ENCODE measurements at regions not wholly inside any gene's neighbourhood (a gene's known extent, or its start where the extent isn't known, plus 50 kb on each side); places are given as distances from the start of the nearest gene placed in this dataset.

DNA sequence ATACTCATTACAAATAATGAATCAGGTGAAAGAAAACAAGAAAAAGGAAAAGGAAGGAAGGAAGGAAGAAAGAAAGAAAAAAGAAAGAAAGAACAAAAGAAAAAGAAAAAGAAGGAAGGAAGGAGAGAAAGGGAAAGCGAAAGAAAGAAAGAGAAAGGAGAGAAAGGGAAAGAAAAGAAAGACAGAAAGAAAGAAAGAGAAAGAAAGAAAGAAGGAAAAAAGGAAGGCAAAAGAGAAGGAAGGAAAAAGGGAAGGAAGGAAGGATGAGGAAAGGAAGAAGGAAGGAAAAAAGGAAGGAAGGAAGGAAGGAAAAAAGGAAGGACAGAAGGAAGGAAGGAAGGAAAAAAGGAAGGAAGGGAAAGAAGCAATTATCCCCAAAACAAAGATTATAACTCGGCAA, 1460.4 kb upstream of the PIK3C3 start:
- H4K20me1 ChIP-seq (ENCODE audit: insufficient read depth, low read length): no peaks in the 10 kb centered on the region
- no peaks in the 10 kb centered on the region for H3K9me2 ChIP-seq (ENCODE audit: low read depth, low read length)
- H3K9ac ChIP-seq (ENCODE audit: low read length): no peak overlapping the region
- no peaks in the 10 kb centered on the region for H3K27me3 ChIP-seq (ENCODE audit: insufficient read depth, low read length)
- no peak overlapping the region for H3K4me3 ChIP-seq (ENCODE audit: low read depth, low read length, poor library complexity, severe bottlenecking)
- no peak overlapping the region for H3K4me2 ChIP-seq (ENCODE audit: low read length)
- H3K79me2 ChIP-seq (ENCODE audit: insufficient read depth, low read length): no peaks in the 10 kb centered on the region
- no peak overlapping the region for H2AFZ ChIP-seq (ENCODE audit: low read length)
- TF ChIP-seq CTCF (IDR thresholded peaks at IDR 0.05; ENCODE audit: low read length): no peak
- TF ChIP-seq EZH2 (IDR thresholded peaks at IDR 0.05; ENCODE audit: borderline replicate concordance, low read length): no peak
- no peak overlapping the region for H3K27ac ChIP-seq (ENCODE audit: low read depth, low read length, poor library complexity, severe bottlenecking)
- H3K9me3 ChIP-seq (ENCODE audit: low read length): no peaks in the 10 kb centered on the region
- H3F3A ChIP-seq (ENCODE audit: insufficient read depth, low read length): no peaks in the 10 kb centered on the region
- no peaks in the 10 kb centered on the region for H3K4me1 ChIP-seq (ENCODE audit: insufficient read depth, low read length, severe bottlenecking)
- H3K36me3 ChIP-seq (ENCODE audit: insufficient read depth, low read length): no peaks in the 10 kb centered on the region

GRCh38 chr18:40493316-40493715, 1461.7 kb upstream of the PIK3C3 start:
- H3F3A ChIP-seq (ENCODE audit: insufficient read depth, low read length): no peaks in the 10 kb centered on the region
- no peak overlapping the region for H2AFZ ChIP-seq (ENCODE audit: low read length)

GRCh38 chr18:40489301-40489700, 1465.7 kb upstream of the PIK3C3 start:
- Histone ChIP-seq H3K4me2 (ENCODE audit: low read length) (no peak overlapping the region), H3K9me3 (ENCODE audit: low read length) (no peaks in the 10 kb centered on the region), H3K9ac (ENCODE audit: low read length) (no peak overlapping the region), H3K4me1 (ENCODE audit: insufficient read depth, low read length, severe bottlenecking) (no peaks in the 10 kb centered on the region), H3K27me3 (ENCODE audit: insufficient read depth, low read length) (no peaks in the 10 kb centered on the region), H3F3A (ENCODE audit: insufficient read depth, low read length) (no peaks in the 10 kb centered on the region), H4K20me1 (ENCODE audit: insufficient read depth, low read length) (no peaks in the 10 kb centered on the region), H3K27ac (ENCODE audit: low read depth, low read length, poor library complexity, severe bottlenecking) (no peak overlapping the region), H3K79me2 (ENCODE audit: insufficient read depth, low read length) (no peaks in the 10 kb centered on the region), H3K9me2 (ENCODE audit: low read depth, low read length) (no peaks in the 10 kb centered on the region), H3K4me3 (ENCODE audit: low read depth, low read length, poor library complexity, severe bottlenecking) (no peak overlapping the region), H2AFZ (ENCODE audit: low read length) (no peak overlapping the region), H3K36me3 (ENCODE audit: insufficient read depth, low read length) (no peaks in the 10 kb centered on the region)
- no peak for TF ChIP-seq CTCF (IDR thresholded peaks at IDR 0.05; ENCODE audit: low read length)
- TF ChIP-seq EZH2 (IDR thresholded peaks at IDR 0.05; ENCODE audit: borderline replicate concordance, low read length): no peak

More at GRCh38 chr18:40493316-40493715, 1461.7 kb upstream of the PIK3C3 start:
- no peaks in the 10 kb centered on the region for H3K4me1 ChIP-seq (ENCODE audit: insufficient read depth, low read length, severe bottlenecking)
- no peaks in the 10 kb centered on the region for H3K79me2 ChIP-seq (ENCODE audit: insufficient read depth, low read length)
- H3K36me3 ChIP-seq (ENCODE audit: insufficient read depth, low read length): no peaks in the 10 kb centered on the region
- no peaks in the 10 kb centered on the region for H3K27me3 ChIP-seq (ENCODE audit: insufficient read depth, low read length)
- no peak overlapping the region for H3K27ac ChIP-seq (ENCODE audit: low read depth, low read length, poor library complexity, severe bottlenecking)
- no peaks in the 10 kb centered on the region for H3K9me2 ChIP-seq (ENCODE audit: low read depth, low read length)
- H3K9ac ChIP-seq (ENCODE audit: low read length): no peak overlapping the region
- no peak overlapping the region for H3K4me2 ChIP-seq (ENCODE audit: low read length)
- no peaks in the 10 kb centered on the region for H4K20me1 ChIP-seq (ENCODE audit: insufficient read depth, low read length)
- H3K4me3 ChIP-seq (ENCODE audit: low read depth, low read length, poor library complexity, severe bottlenecking): no peak overlapping the region
- TF ChIP-seq CTCF (IDR thresholded peaks at IDR 0.05; ENCODE audit: low read length): no peak
- TF ChIP-seq EZH2 (IDR thresholded peaks at IDR 0.05; ENCODE audit: borderline replicate concordance, low read length): no peak
- H3K9me3 ChIP-seq (ENCODE audit: low read length): no peaks in the 10 kb centered on the region
